ENCODE measurements at regions not wholly inside any gene's neighbourhood (a gene's known extent, or its start where the extent isn't known, plus 50 kb on each side); places are given as distances from the start of the nearest gene placed in this dataset.

GRCh38 chr12:98121963-98122362, 393.4 kb upstream of the TMPO start:
- DNase-seq (ENCODE audit: low spot score) = no peak
- no peak for TF ChIP-seq CTCF (IDR thresholded peaks at IDR 0.05; ENCODE audit: extremely low read depth, missing control alignments)

- no peak for TF ChIP-seq CTCF (IDR thresholded peaks at IDR 0.05; ENCODE audit: extremely low read depth, missing control alignments)
- DNase-seq (ENCODE audit: low spot score) = no peak
Measured at GRCh38 chr12:98123021-98123461, 392.3 kb upstream of the TMPO start.

- TF ChIP-seq CTCF (IDR thresholded peaks at IDR 0.05; ENCODE audit: extremely low read depth, missing control alignments) = no peak
- no peak for DNase-seq (ENCODE audit: low spot score)
Measured at GRCh38 chr12:98126637-98127335, 388.6 kb upstream of the TMPO start.

GRCh38 chr12:98127336-98127679, 388.1 kb upstream of the TMPO start:
- TF ChIP-seq CTCF (IDR thresholded peaks at IDR 0.05; ENCODE audit: extremely low read depth, missing control alignments) = no peak
- no peak for DNase-seq (ENCODE audit: low spot score)

GRCh38 chr12:98127854-98128253, 387.5 kb upstream of the TMPO start:
- no peak for DNase-seq (ENCODE audit: low spot score)
- no peak for TF ChIP-seq CTCF (IDR thresholded peaks at IDR 0.05; ENCODE audit: extremely low read depth, missing control alignments)

- no peak for TF ChIP-seq CTCF (IDR thresholded peaks at IDR 0.05; ENCODE audit: extremely low read depth, missing control alignments)
- DNase-seq (ENCODE audit: low spot score) = no peak
Measured at GRCh38 chr12:98136544-98136943, 378.8 kb upstream of the TMPO start.

GRCh38 chr12:98137278-98137677, 378.1 kb upstream of the TMPO start:
- no peak for DNase-seq (ENCODE audit: low spot score)
- TF ChIP-seq CTCF (IDR thresholded peaks at IDR 0.05; ENCODE audit: extremely low read depth, missing control alignments) = no peak
